ENCODE measurements at regions not wholly inside any gene's neighbourhood (a gene's known extent, or its start where the extent isn't known, plus 50 kb on each side); places are given as distances from the start of the nearest gene placed in this dataset.

DNA sequence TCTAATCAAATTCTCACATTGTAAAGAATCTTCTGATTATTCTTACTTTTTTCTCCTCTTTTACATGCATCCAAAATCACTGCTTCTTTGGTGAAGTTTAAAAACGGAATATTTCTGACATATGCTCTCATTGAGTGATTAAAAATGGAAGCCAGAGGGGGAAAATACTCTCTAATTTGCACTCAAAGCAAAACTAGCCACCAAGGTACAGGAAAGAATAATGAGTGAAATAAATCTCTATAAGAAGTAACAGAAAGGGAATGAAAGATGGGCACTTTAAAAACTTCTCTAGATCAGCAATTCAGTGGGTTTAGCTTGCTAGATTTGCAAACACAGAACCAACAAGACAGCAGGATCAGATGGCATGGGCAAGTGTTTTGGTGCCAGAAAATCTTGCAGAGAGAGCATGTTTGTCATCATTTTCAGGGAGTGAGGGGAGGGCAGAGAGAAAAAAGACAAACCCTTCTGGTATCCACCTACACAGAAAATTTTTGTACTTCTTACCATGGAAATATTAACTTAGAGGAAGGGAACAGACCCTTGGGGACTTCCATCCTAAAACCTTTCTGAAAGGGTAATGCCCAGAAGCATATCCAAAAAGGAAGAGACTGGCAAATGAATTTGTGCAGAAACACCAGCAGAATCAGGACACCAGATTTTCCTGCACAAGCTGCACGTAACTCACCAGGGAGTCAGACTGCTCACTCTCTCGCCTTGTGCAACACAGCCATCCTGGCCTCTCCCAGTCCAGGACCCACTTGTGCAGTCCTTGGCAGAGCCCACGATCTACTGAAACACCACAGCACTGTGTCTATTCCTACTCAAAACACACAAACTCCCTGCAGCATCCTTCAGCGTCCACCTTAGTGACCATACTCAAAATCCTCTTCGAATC lies 270.2 kb upstream of the PRDM1 start:
- DNase-seq (ENCODE audit: low read depth), result no peak

DNA sequence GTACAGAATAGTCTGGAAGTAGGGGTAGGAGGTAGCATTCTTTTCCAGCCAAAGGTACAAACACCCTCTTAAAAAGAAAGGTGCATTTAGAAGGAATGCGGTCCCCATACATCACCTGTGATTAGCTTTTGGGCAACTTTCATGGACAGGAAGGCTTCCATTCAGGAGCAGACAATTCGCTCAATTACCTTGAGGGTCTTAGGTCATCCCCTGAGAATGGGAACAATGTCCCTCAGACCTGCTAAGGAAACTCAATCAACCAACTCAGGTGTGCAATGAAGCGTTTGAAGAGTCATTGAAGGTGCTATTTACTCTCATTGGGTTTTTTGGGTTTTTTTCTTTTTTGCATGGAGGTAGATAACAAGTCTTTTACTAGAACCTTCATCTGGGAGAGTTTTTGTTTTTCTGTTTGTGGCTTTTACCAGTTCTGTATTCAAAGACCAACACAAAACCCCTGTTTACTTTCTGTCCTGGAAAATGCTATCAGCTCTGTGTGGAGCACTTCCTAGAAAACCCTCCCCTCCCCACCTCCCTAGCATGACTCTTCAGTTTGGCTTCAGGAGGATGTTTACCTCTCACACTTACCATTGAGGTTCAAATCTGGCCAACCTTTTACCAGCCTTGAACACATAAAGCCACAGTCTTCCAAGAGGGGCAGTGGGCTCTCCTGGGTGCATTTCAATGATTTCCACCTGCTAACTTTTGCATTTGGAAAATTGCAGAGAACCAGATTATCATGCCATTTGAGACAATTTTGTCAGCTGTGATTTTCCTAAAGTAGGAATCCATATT lies 271.2 kb upstream of the PRDM1 start:
- no peak for DNase-seq (ENCODE audit: low read depth)

DNA sequence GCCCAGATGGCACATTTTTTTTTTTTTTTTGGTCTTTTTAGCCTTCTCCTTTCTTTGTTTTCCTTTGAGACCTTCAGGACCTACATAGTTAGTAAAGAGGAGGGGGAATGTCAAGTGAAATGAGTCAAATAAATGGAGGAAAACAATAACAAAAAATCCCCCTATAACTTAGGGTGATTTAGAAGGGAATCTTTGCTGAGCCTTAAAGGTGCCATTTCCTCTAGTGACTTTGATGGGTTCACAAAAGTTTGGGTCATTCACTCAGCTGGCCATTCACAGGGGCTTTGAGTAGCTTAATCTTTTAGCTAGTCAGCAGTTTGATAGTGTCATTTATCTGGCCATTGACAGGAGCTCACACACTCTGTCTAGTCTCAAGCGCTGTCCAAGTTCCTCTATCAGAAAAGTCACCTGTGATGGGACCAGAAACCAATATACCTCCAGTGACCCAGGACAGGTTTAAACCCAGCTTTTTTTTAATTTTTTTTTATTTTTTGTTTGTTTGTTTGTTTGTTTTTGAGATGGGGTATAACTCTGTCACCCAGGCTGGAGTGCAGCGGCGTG lies 275.1 kb upstream of the PRDM1 start:
- DNase-seq (ENCODE audit: low read depth), result no peak

DNA sequence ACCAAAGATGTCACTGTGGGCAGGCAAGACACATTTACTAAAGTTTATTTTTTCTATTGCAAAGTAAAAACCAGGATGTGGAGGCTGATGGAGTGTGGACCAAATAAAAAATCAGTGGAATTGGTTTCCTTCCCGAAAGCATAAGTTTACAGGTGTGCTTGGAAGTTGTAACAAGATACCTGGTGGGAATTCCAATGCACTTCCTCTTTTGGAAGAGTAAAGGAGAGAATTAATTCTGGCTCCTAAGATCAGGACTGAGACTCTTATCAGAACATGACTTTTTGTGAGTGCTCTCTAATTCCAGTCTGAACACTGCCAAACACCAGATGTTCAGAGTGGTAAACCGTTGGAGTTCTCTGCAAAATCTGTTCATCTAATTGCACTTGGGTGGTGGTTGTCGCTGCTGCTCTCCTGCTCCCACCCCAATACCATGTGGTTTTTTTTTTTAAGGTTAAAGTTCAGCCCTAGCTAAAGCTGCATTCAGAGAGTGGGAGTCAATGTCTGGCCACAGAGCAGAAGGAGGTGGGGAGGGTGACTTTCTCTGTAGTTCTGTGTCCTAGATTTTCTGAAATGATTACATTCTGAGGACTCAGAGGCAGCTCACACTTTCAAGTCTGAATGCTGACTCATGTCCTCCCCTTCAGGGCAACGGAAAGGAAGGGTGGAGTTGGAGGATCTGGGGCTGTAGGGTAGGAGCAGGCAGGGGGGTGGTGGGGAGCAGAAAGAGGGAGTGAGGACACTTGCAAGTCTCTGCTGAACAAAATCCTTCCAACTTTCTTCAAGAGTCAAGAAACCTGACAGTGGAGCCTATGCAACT lies 275.8 kb upstream of the PRDM1 start:
- peak; percentile 18 for DNase-seq (ENCODE audit: low read depth)

DNA sequence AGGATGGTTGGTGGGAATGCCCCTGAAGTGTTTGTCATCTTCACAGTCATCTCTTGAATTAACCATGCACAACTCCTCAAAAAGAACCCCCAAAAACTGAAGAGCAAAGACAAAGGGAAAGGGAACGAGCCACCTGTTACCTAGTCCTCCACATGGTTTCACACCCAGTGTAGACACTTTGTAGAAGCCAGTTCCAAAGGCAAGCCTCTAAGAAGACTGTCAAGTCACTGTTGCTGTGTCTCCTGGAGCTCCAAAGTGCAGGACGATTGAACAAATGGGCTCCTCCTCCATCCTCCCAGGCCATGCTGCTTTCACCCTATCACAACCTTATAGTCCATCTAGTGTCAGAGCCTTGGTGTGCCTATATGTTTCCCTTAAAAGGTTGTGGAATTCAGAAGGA lies 277.6 kb upstream of the PRDM1 start:
- no peak for DNase-seq (ENCODE audit: low read depth)

DNA sequence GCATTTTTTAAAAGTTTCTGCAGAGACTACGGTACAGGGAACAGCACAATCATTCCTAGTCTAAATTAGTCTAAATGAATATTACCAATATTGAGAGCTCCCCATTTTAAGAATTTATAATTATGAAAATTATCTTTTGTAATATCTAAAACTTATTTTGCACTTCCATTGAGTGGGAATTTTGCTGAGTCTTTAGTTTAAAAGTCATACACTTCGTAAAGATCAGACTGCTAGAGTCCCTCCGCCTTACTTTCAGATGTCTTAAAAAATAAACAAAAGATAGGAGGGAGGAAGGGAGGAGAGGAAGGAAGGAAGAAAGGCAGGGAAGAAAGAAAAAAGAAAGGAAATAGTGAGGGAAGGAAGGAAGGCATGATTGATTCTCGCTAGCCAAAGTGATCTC lies 278.2 kb upstream of the PRDM1 start:
- no peak for DNase-seq (ENCODE audit: low read depth)

DNA sequence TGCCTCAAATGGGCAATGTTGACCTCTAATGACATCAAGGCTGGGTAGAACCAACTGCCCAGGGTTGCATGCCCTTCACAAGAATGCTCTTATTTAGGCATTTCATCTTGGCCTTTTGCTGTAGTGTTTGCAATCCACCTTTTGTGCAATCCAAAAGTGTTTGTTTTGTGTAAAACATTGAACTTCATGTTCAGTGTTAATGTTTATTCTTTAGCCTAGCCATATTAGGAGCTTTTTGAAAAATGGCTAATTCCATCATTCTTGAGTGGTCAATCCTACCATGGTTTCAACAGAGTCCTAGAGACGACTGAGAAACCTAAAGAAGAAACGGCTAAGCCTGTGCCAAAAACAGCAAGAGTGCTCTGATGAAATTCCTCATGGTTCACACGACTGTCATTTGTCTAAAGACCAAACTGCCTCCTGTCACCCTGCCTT lies 279.6 kb upstream of the PRDM1 start:
- DNase-seq (ENCODE audit: low read depth), result no peak

DNA sequence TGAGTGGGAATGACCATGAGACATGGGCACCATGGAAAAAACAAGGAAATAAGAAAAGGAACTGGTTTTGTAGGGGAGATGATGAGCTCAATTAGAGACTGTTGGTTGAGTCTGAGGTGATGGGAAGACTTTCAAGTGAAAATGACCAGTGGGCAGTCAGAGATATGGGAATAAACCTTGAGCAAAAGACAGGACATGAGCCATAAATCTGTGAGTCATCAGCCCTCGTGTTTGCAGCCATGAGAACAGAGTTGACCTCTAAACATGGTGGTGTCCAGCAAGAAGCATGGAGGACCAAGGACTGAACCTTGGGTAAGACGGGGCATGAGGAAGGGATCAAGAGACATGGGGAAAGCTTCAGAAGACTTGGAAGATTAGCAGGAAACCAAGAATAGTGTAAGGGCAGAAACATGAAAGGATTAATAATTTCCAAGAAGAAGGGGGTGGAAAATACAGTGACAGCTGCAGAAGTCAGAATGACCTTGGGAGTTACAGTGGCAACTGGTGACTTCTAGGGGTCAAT lies 280.6 kb upstream of the PRDM1 start:
- DNase-seq (ENCODE audit: low read depth), result no peak

DNA sequence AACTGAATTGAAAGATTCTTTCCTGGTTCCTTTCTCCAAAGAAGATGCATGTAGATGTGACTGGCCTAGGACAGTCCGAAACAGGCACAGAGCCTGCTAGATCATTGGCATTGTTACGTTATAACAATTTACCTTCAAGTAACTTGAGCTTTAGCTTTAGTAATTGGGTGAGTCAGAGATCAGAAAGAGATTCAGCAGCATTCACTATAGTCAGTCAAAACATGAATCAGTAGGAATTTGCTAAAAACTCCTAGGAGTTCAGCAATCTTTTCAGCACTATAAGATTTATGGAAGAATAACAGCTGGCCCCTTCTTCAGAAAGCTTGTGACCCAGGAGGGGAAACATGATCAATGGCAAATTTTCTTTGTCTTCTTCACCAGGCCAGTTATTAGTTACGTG lies 281.7 kb upstream of the PRDM1 start:
- no peak for DNase-seq (ENCODE audit: low read depth)

DNA sequence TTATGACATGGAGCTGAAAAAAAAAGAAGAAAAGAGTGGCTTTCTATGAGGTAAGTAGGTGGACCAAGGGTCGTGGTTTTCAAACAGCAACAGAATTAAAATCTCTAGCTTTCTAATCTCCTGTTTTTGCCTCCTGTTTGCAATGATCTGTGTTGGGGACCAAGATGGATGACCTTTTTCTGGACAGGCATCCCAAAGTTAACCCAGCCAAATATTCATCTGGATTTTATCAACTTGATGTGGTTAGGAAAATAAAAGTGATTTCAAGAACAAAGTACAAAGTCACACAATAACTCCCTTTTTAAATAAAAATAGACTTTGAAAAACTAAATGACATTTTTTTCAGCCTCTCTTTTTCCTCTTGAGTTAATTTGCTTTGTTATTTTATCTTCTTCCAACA lies 282.1 kb upstream of the PRDM1 start:
- DNase-seq (ENCODE audit: low read depth), result no peak

DNA sequence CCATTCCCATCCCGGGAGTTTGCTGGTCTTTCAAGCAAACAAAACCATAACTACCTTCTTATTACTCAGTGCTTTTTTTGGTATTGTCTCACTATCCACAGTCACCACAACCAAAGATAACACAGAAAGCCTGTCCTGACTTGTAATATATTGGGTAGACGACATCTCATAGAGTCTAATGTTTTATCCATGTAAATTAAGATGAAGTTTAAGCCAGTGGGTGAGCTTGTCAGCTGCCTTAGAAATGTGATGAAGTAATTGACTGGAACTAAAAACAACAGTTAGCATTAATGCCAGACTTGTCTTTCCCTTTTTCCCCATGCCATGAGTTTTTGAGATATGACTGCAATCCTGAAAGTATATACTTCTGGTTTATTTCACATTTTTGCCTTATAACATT lies 282.7 kb upstream of the PRDM1 start:
- no peak for DNase-seq (ENCODE audit: low read depth)

DNA sequence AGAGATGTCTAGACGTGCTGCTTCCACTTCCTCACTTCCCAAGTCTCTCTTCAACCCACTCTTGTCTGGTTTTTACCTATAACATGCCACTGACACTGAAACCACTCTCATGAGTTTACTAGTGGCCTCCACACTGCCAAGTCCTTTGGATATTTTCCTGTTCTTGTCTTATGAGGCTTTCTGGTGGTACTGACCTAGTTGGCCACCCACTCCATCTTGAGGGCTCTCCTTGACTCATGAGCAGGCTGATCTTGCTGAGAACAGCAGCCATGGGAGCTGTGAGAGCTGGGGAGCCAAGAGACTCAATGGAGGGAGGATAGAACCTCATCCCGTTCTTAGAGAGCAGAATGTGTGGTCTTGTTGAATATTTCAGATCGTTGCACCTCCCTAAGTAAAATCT lies 283.4 kb upstream of the PRDM1 start:
- no peak for DNase-seq (ENCODE audit: low read depth)

DNA sequence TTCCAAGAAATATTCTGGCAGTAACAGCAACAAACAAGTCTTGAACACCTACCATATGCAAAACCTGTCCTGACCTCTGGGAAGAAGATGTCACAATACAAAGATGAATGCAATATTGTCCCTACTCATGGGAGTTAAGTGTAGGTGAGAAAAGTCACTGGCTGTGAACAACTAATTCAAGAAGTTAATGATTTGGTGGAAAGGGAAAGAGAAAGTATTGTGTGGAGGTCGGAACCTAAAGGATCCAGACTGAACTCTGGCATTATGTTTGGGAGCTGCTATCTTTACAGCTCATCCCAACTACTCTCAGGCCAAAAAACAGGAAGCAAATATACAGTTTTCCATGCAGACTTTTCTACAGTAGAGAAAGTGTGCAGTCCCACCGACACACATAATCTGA lies 285.3 kb upstream of the PRDM1 start:
- DNase-seq (ENCODE audit: low read depth), result no peak

DNA sequence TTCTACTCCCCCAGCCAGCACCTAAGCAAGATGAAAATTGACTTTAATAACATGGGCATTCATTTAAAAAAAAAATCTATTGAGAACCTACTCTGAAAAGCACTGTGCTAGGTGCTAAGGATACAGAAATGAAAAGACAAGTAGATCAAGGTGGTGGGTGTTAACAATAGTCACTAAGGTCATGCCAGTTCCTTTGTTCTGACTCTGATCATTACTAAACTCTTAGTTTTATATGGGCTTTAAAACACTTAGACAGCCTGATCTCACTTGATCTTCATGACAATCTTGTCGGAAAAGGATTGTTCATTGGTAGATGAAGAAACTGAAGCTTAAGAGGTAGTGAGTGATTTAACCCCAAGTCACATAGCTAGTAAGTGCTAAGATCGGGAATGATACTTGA lies 285.7 kb upstream of the PRDM1 start:
- no peak for DNase-seq (ENCODE audit: low read depth)

DNA sequence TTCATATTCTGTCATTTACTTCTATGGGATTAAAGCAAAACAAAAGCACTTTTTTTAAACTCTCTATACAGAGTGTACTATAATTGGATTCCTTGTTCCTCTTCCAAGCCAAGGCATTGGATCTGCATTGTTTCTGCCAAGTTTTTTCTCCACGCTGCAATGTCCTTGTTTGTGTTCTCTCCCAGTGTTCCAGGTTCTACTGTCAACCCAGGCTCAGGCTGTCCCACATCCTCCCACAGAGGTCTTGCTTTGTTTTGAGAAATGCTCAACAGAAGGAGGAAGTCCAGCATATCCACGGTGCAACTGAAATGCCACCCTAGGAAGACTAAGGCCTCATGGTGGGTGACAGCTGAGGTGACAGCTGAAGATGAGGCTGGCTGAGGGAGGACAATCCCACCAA lies 287.1 kb upstream of the PRDM1 start:
- no peak for DNase-seq (ENCODE audit: low read depth)

DNA sequence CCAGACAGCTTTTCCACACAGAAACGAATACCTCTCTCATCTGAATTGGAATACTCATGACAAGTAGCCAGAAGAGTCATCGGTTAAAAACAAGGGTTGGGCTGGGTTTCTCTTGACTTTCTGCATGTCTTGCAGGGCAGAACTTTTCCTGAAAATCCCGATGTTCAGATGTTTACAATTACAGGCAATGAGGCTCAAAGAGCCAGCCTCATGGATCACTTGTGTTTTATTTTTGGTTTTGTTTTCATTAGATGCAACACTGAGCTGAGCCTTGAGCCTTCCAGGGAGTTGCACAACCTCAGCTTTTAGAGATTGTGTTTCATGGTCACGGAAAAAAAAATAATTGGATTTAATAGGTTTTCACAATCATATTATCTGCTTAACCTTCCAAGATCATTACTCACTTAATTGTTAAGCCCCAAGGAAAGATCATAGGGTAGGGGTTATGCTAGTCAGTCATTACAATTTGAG lies 288.1 kb upstream of the PRDM1 start:
- no peak for DNase-seq (ENCODE audit: low read depth)

DNA sequence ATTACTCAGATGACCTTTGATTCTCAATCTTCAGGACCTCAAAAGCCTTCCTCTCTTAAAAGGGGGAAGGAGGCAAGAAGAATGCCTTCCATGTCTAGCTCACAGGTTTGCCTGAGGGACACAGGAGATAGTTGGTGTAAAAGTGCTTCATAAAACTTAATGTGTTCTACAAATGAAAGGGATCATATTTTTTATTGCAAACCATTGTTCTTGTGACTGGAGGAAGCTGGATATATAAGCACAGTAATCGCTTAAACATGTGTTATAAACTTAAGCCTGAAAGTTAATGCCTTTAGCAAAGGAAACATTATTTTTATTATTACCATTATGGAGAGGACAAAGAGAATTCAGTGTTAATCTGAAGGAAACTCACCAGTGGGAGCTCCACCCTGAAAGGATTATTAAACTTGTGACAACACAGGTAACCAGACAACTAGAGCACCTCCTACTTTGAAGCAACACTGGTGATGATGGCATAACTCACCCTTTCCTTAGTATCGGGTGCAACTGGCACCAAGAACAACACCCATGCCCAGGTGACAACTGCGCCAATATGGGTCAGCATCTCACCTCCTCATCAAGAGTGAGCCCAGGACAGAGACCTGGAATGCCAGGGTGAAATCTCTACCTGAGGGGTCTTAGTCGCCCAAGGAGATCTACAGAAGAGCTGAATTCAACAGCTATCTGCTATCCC lies 288.7 kb upstream of the PRDM1 start:
- no peak for DNase-seq (ENCODE audit: low read depth)

DNA sequence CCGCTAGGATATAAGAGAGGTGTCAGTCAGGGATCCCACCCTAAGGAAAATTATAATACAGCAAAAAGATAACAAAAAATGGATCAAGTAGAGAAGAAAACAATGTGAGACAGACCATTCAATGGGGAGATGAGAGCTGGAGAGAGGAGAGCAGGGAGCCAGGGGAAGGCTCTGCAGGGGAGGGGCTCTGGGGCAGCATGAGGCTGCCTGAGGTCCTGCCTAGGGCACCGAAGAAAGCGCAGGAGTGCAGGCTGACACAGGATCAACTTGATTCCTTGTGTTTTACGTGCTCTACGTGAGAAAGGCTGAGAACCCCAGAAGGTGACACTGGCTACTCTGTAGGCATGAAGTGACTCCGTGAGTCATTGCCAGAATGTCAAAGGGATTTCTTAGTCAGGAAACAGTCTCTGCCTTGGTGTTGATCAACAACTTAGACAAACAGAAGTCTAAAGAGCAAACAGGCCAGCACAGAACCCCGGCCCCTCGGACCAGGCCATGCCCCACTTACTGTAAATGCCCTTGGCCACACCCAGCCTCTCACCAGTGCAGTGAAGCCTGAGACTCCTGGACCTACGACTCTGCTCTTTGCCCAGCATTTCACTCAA lies 290.1 kb upstream of the PRDM1 start:
- no peak for DNase-seq (ENCODE audit: low read depth)

DNA sequence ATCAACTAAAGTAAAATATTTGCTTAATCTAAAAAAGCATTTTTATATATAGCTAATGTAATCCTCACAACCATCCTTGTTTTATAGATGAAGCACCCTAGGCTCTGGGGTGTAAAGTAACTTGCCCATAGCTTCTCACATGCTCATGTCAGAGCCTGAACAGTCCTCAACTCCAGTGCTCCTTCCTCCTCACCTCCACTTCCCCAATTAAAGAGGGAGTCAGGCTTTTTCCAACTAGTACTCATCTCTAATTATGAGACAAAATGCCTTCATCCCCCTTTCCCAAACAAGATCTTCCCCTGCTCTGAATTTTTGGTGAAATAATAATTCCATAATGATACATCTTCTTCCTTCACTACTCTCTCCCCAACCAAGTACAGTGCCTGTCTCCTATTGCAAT lies 290.8 kb upstream of the PRDM1 start:
- DNase-seq (ENCODE audit: low read depth), result no peak

DNA sequence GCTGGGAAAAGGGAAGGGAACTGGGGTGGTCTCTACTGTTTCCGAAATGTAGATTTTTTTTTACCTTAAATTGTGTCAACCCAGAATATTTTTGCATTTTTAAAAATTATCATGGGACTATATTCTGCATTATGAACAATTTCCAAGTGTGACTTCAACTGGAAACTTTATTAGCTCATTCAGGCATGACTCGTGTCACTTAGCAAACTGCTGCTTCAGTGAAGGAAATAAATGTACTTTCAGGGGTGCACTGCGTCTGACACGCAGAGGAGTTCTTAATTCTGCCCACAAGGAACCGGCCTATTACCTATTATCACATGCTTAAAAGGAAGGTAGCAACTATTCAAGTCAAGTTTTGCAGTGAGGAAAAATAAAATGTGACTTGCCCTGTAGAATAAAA lies 291.3 kb upstream of the PRDM1 start:
- DNase-seq (ENCODE audit: low read depth), result no peak

DNA sequence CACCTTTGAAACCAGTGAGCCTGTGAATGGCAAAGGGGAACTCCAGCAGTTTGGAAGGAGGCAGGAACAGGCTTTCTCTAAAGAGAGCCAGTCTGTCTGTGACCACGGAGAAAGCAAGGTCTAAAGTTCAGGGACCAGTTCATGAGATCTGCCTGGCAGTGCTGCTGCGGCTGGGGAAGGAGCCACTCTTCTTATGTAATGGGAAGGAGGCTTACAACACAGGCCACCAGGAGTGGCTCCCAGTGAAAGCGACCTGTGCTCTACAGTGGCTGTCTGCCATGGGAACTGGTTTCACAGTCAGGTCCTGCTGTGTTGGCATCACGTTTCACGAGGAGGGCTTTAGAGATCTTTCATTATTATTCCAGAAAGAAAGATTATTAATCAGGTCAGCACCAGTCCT lies 291.9 kb upstream of the PRDM1 start:
- no peak for DNase-seq (ENCODE audit: low read depth)
